DND-41 (cell line): ENCODE measurements at regions not wholly inside any gene's neighbourhood (a gene's known extent, or its start where the extent isn't known, plus 50 kb on each side); places are given as distances from the start of the nearest gene placed in this dataset.

ENCODE experiments used
- ATAC-seq: fragments of 200-7000 bp; cut with Tn5 transposase; 3 replicates; pipeline ENCODE4 v1.9.1; 2021; ENCODE audit warnings: low read depth; ENCODE audit not compliant: insufficient read depth
- DNase-seq: peaks from one replicate; pipeline ENCODE4 v3.0.0-alpha.2; 2020
- H2AFZ ChIP-seq: 2 replicates; pipeline ENCODE4 v1.6.0; 2012; ENCODE audit warnings: low read depth, low read length
- H3K27ac ChIP-seq: 2 replicates; pipeline ENCODE4 v1.5.1; 2012; ENCODE audit warnings: low read length, inconsistent platforms
- H3K27me3 ChIP-seq: fragments of 200-600 bp; sonication (generic); 2 replicates; pipeline ENCODE4 v1.6.0; 2012; ENCODE audit warnings: low read length, mild to moderate bottlenecking, inconsistent platforms; ENCODE audit not compliant: insufficient read depth, poor library complexity
- H3K36me3 ChIP-seq: 2 replicates; pipeline ENCODE4 v1.5.1; 2012; ENCODE audit warnings: low read length, inconsistent platforms; ENCODE audit not compliant: insufficient read depth
- H3K4me1 ChIP-seq: 2 replicates; pipeline ENCODE4 v1.5.1; 2012; ENCODE audit warnings: mild to moderate bottlenecking, low read length; ENCODE audit not compliant: insufficient read depth
- H3K4me2 ChIP-seq: 2 replicates; pipeline ENCODE4 v1.6.0; 2012; ENCODE audit warnings: mild to moderate bottlenecking, moderate library complexity, low read length, inconsistent platforms; ENCODE audit not compliant: insufficient read depth
- H3K4me3 ChIP-seq, 2 experiments: fragments of 200-600 bp in 1 of 2; shearing (Covaris generic) in 1 of 2; 2 replicates each; pipeline ENCODE4 v1.5.1; 2012 to 2016; ENCODE audit warnings: inconsistent platforms in 2 of 2, low read length in 2 of 2, mild to moderate bottlenecking in 2 of 2, low read depth in 1 of 2, moderate library complexity in 1 of 2
- H3K79me2 ChIP-seq: 2 replicates; pipeline ENCODE4 v1.6.0; 2012; ENCODE audit warnings: low read length, inconsistent platforms; ENCODE audit not compliant: insufficient read depth
- H3K9ac ChIP-seq: 2 replicates; pipeline ENCODE4 v1.6.0; 2012; ENCODE audit warnings: low read depth, mild to moderate bottlenecking, inconsistent platforms, low read length, moderate library complexity
- H3K9me3 ChIP-seq: 2 replicates; pipeline ENCODE4 v1.5.1; 2012; ENCODE audit warnings: low read length, moderate library complexity, mild to moderate bottlenecking, inconsistent platforms; ENCODE audit not compliant: insufficient read depth, severe bottlenecking
- H4K20me1 ChIP-seq: 2 replicates; pipeline ENCODE4 v1.6.0; 2012; ENCODE audit warnings: low read length; ENCODE audit not compliant: insufficient read depth
- CTCF ChIP-seq: IDR thresholded peaks from 2 replicates; pipeline ENCODE4 v1.5.1; 2012; ENCODE audit warnings: borderline replicate concordance, low read length, moderate library complexity, mild to moderate bottlenecking; ENCODE audit not compliant: poor library complexity, severe bottlenecking; ENCODE audit errors: extremely low read depth
- EZH2 ChIP-seq: IDR thresholded peaks from 3 replicates; pipeline ENCODE4 v1.6.1; 2012; ENCODE audit warnings: borderline replicate concordance, low read depth, mild to moderate bottlenecking, moderate library complexity, low read length, inconsistent platforms; ENCODE audit not compliant: severe bottlenecking

- Histone ChIP-seq H3K4me1 (no peaks in the 10 kb centered on the region), H3K27me3 (no peaks in the 10 kb centered on the region), H3K4me3 (no peak overlapping the region), H3K4me2 (no peak overlapping the region), H3K9me3 (no peaks in the 10 kb centered on the region), H2AFZ (no peak overlapping the region), H4K20me1 (no peaks in the 10 kb centered on the region), H3K36me3 (no peaks in the 10 kb centered on the region), H3K79me2 (no peaks in the 10 kb centered on the region), H3K27ac (no peak overlapping the region), H3K9ac (no peak overlapping the region)
- ATAC-seq (no peak), DNase-seq (no peak)
- TF ChIP-seq CTCF (no peak), EZH2 (no peak)
Observed at GRCh38 chr6:95145457-95145856, 431.9 kb upstream of the MANEA start.

GRCh38 chr6:95159557-95159956 lies 417.8 kb upstream of the MANEA start:
- TF ChIP-seq CTCF (no peak), EZH2 (no peak)
- no peak for ATAC-seq
- no peaks in the 10 kb centered on the region for H4K20me1 ChIP-seq
- no peaks in the 10 kb centered on the region for H3K36me3 ChIP-seq
- H3K9ac ChIP-seq: no peak overlapping the region
- no peak overlapping the region for H3K27ac ChIP-seq
- H3K4me1 ChIP-seq: no peaks in the 10 kb centered on the region
- no peaks in the 10 kb centered on the region for H3K9me3 ChIP-seq
- no peaks in the 10 kb centered on the region for H3K79me2 ChIP-seq
- H2AFZ ChIP-seq: no peak overlapping the region
- no peaks in the 10 kb centered on the region for H3K27me3 ChIP-seq
- DNase-seq: no peak
- H3K4me2 ChIP-seq: no peak overlapping the region
- no peak overlapping the region for H3K4me3 ChIP-seq

- Histone ChIP-seq H3K79me2 (no peaks in the 10 kb centered on the region), H3K4me1 (no peaks in the 10 kb centered on the region), H3K27ac (no peak overlapping the region), H4K20me1 (no peaks in the 10 kb centered on the region), H3K9ac (no peak overlapping the region), H3K4me2 (no peak overlapping the region), H3K27me3 (no peaks in the 10 kb centered on the region), H3K4me3 (no peak overlapping the region), H3K36me3 (no peaks in the 10 kb centered on the region), H2AFZ (no peak overlapping the region), H3K9me3 (no peaks in the 10 kb centered on the region)
- ATAC-seq (no peak), DNase-seq (no peak)
- TF ChIP-seq EZH2: no peak
- TF ChIP-seq CTCF: no peak
Observed at GRCh38 chr6:95169775-95170174, 407.6 kb upstream of the MANEA start.

GRCh38 chr6:95175927-95176675 lies 401.2 kb upstream of the MANEA start:
- TF ChIP-seq EZH2 (no peak), CTCF (no peak)
- H3K27me3 ChIP-seq: no peaks in the 10 kb centered on the region
- H3K4me2 ChIP-seq: no peak overlapping the region
- no peak overlapping the region for H3K27ac ChIP-seq
- H3K4me3 ChIP-seq: no peak overlapping the region
- H3K36me3 ChIP-seq: no peaks in the 10 kb centered on the region
- no peaks in the 10 kb centered on the region for H4K20me1 ChIP-seq
- no peaks in the 10 kb centered on the region for H3K9me3 ChIP-seq
- no peak overlapping the region for H3K9ac ChIP-seq
- H2AFZ ChIP-seq: no peak overlapping the region
- no peaks in the 10 kb centered on the region for H3K4me1 ChIP-seq
- DNase-seq (no peak), ATAC-seq (no peak)
- H3K79me2 ChIP-seq: no peaks in the 10 kb centered on the region
